Prostate gland (tissue), 2 donors: ENCODE measurements at regions not wholly inside any gene's neighbourhood (a gene's known extent, or its start where the extent isn't known, plus 50 kb on each side); places are given as distances from the start of the nearest gene placed in this dataset.

ENCODE experiments used
- DNase-seq: peaks from one replicate; pipeline ENCODE4 v3.0.0-alpha.2; 2019; ENCODE audit warnings: low spot score
- H3K27ac ChIP-seq, 2 donors: fragments of 200-600 bp; sonication (generic); 2 replicates each; pipeline ENCODE4 v1.5.1; 2017 to 2019
- H3K27me3 ChIP-seq: fragments of 200-600 bp; sonication (generic); replicated peaks from 2 replicates; pipeline ENCODE4 v1.5.1; 2019; ENCODE audit not compliant: insufficient read depth
- H3K36me3 ChIP-seq, 2 donors: fragments of 200-600 bp; sonication (generic); 1 replicate in 1 of 2; 2 replicates in 1 of 2; pipeline versions ENCODE4 v1.5.1 to v1.8.1; 2017 to 2019
- H3K4me1 ChIP-seq: fragments of 200-600 bp; sonication (generic); replicated peaks from 2 replicates; pipeline ENCODE4 v1.5.1; 2019
- H3K4me3 ChIP-seq, 2 donors: fragments of 200-600 bp; sonication (generic); 2 replicates each; pipeline ENCODE4 v1.5.1; 2017 to 2019
- H3K9me3 ChIP-seq: fragments of 200-600 bp; sonication (generic); 2 replicates; pipeline ENCODE4 v1.5.1; 2017
- POLR2A ChIP-seq: fragments of 450-650 bp; IDR thresholded peaks from one replicate; pipeline ENCODE4 v1.6.1; 2016; ENCODE audit warnings: antibody characterized with exemption, mild to moderate bottlenecking
- POLR2AphosphoS5 ChIP-seq: sonication (generic); formaldehyde crosslinking; IDR thresholded peaks from one replicate; pipeline ENCODE4 v1.6.1; 2017; ENCODE audit warnings: antibody characterized with exemption
- WGBS: methylation state at CpG from one replicate; pipeline ENCODE4 v1.1.5; 2018; 5-methylcytosine and 5-hydroxymethylcytosine counted together
- intact Hi-C: fragments of 100-400 bp; cut with DNase I; formaldehyde crosslinking; loops from one replicate; pipeline ENCODE4 v1.14.2; 2022
- TF ChIP-seq, protein P1 (sequence below), 4 experiments: fragments of 200-600 bp in 2 of 4; fragments of 450-650 bp in 2 of 4; sonication (generic) in 2 of 4; IDR thresholded peaks; 1 replicate in 3 of 4; 2 replicates in 1 of 4; pipeline ENCODE4 v1.5.1; 2016 to 2019; ENCODE audit warnings: antibody characterized with exemption in 4 of 4, mild to moderate bottlenecking in 2 of 4, moderate library complexity in 2 of 4

- 88% methylated on average over 2 of the region's 2 CpGs for WGBS
- H3K4me1 ChIP-seq, result no peaks in the 10 kb centered on the region
These were observed 336.4 kb upstream of the BTBD3 start for GRCh38 chr20:11581271-11581670.

GRCh38 chr20:11582060-11582459, 335.6 kb upstream of the BTBD3 start:
- intact Hi-C loops, result no loop called here
- TF ChIP-seq POLR2AphosphoS5, result no peak
- TF ChIP-seq, protein P1, sequence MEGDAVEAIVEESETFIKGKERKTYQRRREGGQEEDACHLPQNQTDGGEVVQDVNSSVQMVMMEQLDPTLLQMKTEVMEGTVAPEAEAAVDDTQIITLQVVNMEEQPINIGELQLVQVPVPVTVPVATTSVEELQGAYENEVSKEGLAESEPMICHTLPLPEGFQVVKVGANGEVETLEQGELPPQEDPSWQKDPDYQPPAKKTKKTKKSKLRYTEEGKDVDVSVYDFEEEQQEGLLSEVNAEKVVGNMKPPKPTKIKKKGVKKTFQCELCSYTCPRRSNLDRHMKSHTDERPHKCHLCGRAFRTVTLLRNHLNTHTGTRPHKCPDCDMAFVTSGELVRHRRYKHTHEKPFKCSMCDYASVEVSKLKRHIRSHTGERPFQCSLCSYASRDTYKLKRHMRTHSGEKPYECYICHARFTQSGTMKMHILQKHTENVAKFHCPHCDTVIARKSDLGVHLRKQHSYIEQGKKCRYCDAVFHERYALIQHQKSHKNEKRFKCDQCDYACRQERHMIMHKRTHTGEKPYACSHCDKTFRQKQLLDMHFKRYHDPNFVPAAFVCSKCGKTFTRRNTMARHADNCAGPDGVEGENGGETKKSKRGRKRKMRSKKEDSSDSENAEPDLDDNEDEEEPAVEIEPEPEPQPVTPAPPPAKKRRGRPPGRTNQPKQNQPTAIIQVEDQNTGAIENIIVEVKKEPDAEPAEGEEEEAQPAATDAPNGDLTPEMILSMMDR (IDR thresholded peaks at IDR 0.05), result no peak
- TF ChIP-seq POLR2A, result no peak
- WGBS, result 54% methylated on average over 2 of the region's 2 CpGs

More at GRCh38 chr20:11581271-11581670, 336.4 kb upstream of the BTBD3 start:
- H3K4me3 ChIP-seq, result no peak overlapping the region
- H3K9me3 ChIP-seq, result no peaks in the 10 kb centered on the region
- intact Hi-C loops, result no loop called here
- DNase-seq, result no peak
- H3K27me3 ChIP-seq, result no peaks in the 10 kb centered on the region
- no peak overlapping the region for H3K27ac ChIP-seq
- H3K36me3 ChIP-seq, result no peaks in the 10 kb centered on the region
- TF ChIP-seq POLR2AphosphoS5 (no peak), POLR2A (no peak)
- TF ChIP-seq, protein P1 (IDR thresholded peaks at IDR 0.05), result no peak

DNA sequence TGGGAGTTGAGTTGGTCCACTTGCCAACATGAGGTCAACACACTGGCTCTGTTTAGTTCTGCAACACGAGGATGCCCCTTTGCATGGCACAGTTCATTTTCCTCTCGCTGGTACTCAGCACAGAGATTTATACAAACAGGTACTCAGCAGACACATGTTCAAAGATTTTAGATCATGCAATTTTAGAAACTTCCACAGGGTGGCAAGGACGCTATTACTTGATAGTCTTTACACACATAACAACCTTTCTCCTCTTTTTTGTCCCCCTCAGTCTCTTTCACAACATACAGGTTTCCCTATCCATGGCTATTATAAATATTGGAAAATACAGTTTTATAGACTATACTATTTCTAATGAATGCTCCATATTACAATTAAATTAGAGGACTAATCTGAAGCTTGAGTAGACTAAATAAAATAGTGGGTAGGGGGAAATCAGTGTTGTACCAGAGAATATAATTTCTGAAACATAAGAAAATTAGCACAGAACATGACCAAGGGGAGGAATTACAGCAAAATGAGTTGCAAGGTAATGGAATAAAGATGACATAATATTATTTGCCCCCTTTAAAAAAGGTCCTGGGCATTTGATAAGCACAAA, 331.8 kb upstream of the BTBD3 start:
- no peak overlapping the region for H3K27ac ChIP-seq
- no peaks in the 10 kb centered on the region for H3K4me1 ChIP-seq
- 23% methylated on average over 3 of the region's 3 CpGs for WGBS
- H3K36me3 ChIP-seq, result no peaks in the 10 kb centered on the region
- intact Hi-C loops, result no loop called here
- no peak for DNase-seq
- no peak overlapping the region for H3K4me3 ChIP-seq
- H3K27me3 ChIP-seq, result no peaks in the 10 kb centered on the region
- TF ChIP-seq POLR2AphosphoS5 (no peak), POLR2A (no peak)
- TF ChIP-seq, protein P1 (IDR thresholded peaks at IDR 0.05), result peak in 2 of 4 experiments; percentile 27 to 28
- H3K9me3 ChIP-seq, result no peaks in the 10 kb centered on the region

More at GRCh38 chr20:11582060-11582459, 335.6 kb upstream of the BTBD3 start:
- H3K9me3 ChIP-seq, result no peaks in the 10 kb centered on the region
- H3K36me3 ChIP-seq, result no peaks in the 10 kb centered on the region
- no peak overlapping the region for H3K4me3 ChIP-seq
- H3K27me3 ChIP-seq, result no peaks in the 10 kb centered on the region
- no peak for DNase-seq
- H3K27ac ChIP-seq, result no peak overlapping the region
- H3K4me1 ChIP-seq, result no peaks in the 10 kb centered on the region

DNA sequence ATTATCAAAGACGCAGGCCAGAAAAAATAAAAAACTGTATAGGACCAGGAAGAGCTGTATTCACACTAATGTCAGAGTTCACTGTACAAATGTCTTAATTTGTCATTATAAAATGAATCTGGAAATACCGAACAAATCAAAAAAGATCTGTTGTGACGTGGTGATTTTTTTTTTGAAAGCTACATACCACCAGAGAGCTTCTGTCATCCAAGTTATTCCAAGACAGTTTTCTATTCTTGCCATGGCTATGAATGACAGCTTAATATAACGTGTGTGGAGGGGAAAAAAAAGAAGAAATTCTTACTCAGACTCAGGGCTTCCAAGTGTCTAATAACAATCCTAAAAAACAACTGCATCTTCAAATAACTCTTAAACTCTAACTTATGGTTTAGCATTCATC, 328.8 kb upstream of the BTBD3 start:
- H3K4me1 ChIP-seq, result no peaks in the 10 kb centered on the region
- intact Hi-C loops, result no loop called here
- no peak overlapping the region for H3K27ac ChIP-seq
- WGBS, result 78% methylated on average over 4 of the region's 4 CpGs
- H3K9me3 ChIP-seq, result no peaks in the 10 kb centered on the region
- TF ChIP-seq, protein P1 (IDR thresholded peaks at IDR 0.05), result no peak
- TF ChIP-seq POLR2AphosphoS5 (no peak), POLR2A (no peak)
- no peaks in the 10 kb centered on the region for H3K36me3 ChIP-seq
- no peak overlapping the region for H3K4me3 ChIP-seq
- no peak for DNase-seq
- H3K27me3 ChIP-seq, result no peaks in the 10 kb centered on the region

GRCh38 chr20:11591965-11592364, 325.7 kb upstream of the BTBD3 start:
- intact Hi-C loops, result no loop called here
- H3K9me3 ChIP-seq, result no peaks in the 10 kb centered on the region
- no peaks in the 10 kb centered on the region for H3K27me3 ChIP-seq
- no peak overlapping the region for H3K4me3 ChIP-seq
- no peak for DNase-seq
- H3K36me3 ChIP-seq, result no peaks in the 10 kb centered on the region
- H3K27ac ChIP-seq, result no peak overlapping the region
- TF ChIP-seq, protein P1 (IDR thresholded peaks at IDR 0.05), result no peak
- TF ChIP-seq POLR2A (no peak), POLR2AphosphoS5 (no peak)
- H3K4me1 ChIP-seq, result no peaks in the 10 kb centered on the region
